GM10248 (cell line): ENCODE measurements at regions not wholly inside any gene's neighbourhood (a gene's known extent, or its start where the extent isn't known, plus 50 kb on each side); places are given as distances from the start of the nearest gene placed in this dataset.
A peak's percentile ranks its signal among the peaks of the same experiment; 100 is the strongest.

ENCODE experiments used
- CTCF ChIA-PET: fragments of 300-600 bp; sonication (Branson Sonifier 250); formaldehyde crosslinking; extraction: SDS; loops from one replicate; lab custom pipeline; 2021; ENCODE audit warnings: antibody characterized with exemption; lab: Yijun Ruan, JAX
- POLR2A ChIA-PET: fragments of 350-650 bp; sonication (Branson Sonifier 250); formaldehyde crosslinking; extraction: SDS; loops from one replicate; lab custom pipeline; 2020; ENCODE audit warnings: antibody characterized with exemption; lab: Yijun Ruan, JAX
- DNase-seq: peaks from one replicate; pipeline ENCODE4 v3.0.0; 2012; ENCODE audit errors: extremely low spot score
- CTCF ChIP-seq: IDR thresholded peaks from 2 replicates; pipeline ENCODE4 v1.5.1; 2012; ENCODE audit warnings: mild to moderate bottlenecking, low read depth; ENCODE audit errors: extremely low read depth, missing control alignments, control extremely low read depth

DNA sequence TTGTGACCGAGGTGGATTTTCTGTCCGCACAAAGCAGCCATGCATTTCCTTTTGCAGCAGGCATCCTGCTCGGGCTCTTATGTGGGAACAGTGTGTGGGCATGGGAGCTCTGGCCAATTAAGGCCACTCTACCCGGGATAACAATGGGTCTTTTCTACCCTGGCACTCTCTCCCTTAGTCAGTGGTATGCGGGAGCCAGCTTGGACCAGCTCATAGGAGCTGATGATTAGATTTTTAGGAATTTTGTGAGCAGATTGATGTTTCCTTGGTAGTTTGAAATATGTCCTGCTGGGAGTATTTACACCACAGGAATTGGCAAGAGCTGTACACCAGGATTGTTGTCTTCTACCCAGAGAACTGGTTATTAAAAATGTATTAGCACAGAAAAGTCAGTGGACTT is 89.3 kb downstream of the SPP2 start:
- POLR2A ChIA-PET: no interaction called here
- CTCF ChIA-PET: interaction anchor here (1.5 to 2.0 kb wide), 2 partner anchors 361 to 405 kb away, joined by 3 to 10 read pairs; no protein-coding TSS in a partner anchor
- no peak for TF ChIP-seq CTCF
- no peak for DNase-seq

DNA sequence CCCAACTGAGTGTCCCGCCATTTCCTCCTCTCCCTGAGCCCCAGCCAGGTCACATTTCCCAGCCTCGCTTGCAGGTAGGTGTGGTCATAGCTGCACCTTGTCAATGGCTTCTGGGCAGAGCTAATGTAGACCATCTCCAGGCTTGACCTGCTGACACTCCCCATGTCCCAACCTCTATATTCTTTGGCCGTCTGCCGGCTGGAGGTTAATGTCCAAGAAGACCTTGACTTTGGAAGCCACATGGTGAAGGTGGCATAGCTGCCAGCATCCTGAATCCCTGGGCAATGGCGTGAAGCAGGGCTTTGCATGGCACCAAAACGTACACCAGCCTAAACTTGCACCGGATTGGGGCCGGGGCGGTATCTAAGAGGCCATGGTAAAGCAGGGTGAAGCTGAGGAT is 88.3 kb downstream of the SPP2 start:
- ChIA-PET CTCF (interaction anchor here (0.9 to 2.0 kb wide), 3 partner anchors 10 to 406 kb away, joined by 3 to 10 read pairs (median 3); no protein-coding TSS in a partner anchor), POLR2A (no interaction called here)
- no peak for TF ChIP-seq CTCF
- DNase-seq: no peak

DNA sequence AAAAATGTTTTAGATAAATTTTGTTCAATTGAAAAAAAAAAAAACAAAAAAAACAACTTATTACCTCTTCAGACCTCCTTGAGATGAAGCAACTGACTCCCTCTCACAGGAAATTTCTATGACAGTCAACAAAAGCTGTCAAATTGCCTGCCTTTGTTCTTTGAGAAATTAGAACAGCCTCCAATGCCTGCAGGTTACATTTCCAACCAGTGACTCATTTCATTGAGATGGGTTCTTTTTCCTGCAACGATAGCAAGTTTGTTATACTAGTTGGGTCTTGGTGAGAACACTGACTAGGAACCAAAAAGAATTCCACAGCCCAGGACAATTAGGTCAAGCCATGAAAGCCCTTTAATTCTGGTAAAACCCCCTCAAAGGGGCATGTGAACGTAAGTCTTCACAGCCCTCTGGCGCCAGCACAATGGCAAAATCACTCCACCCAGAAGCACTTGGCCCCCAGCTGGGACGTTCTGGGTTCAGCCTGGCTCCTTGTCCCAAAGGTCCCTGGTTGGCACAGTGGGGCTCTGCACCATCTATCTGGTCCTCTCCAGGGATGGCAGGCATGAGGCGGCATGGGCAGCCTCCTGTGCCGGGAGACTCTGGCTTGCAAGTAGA is 87.0 kb downstream of the SPP2 start:
- CTCF ChIA-PET: interaction anchor here (1.4 to 3.5 kb wide), 2 partner anchors 363 to 408 kb away, joined by 3 to 30 read pairs; no protein-coding TSS in a partner anchor
- TF ChIP-seq CTCF: no peak
- no peak for DNase-seq
- POLR2A ChIA-PET: no interaction called here

DNA sequence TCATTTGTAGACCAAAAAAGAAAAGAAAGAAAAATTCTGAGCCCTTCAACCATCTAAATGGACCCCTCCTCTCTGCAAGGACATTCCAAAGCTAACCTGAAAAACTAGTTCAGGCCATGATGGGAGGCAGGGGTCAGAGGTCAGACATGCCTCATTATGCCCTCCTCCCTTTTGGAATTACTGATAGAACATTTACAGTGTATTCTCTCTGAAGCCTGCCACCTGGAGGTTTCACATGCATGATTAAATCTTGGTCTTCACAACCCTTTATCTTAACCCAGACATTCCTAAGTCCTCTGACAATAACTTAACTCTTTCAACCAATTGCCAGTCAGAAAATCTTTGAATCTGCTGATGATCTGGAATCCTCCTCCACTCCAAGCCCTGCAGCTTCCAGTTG is 86.0 kb downstream of the SPP2 start:
- DNase-seq: no peak
- POLR2A ChIA-PET: no interaction called here
- CTCF ChIA-PET: interaction anchor here (1.4 to 3.5 kb wide), 5 partner anchors 18 to 409 kb away, joined by 3 to 30 read pairs (median 8); no protein-coding TSS in a partner anchor
- TF ChIP-seq CTCF: no peak

GRCh38 chr2:234135750-234136221 is 85.3 kb downstream of the SPP2 start:
- peak; percentile 65 for TF ChIP-seq CTCF
- ChIA-PET POLR2A (no interaction called here), CTCF (interaction anchor here (0.7 to 3.5 kb wide), 15 partner anchors 12 to 412 kb away, joined by 3 to 30 read pairs (median 5); no protein-coding TSS in a partner anchor)
- DNase-seq: peak; percentile 68

GRCh38 chr2:234134496-234134895 is 84.0 kb downstream of the SPP2 start:
- ChIA-PET POLR2A (no interaction called here), CTCF (interaction anchor here (1.4 to 3.5 kb wide), 4 partner anchors 18 to 411 kb away, joined by 5 to 30 read pairs (median 7); no protein-coding TSS in a partner anchor)
- no peak for DNase-seq
- TF ChIP-seq CTCF: no peak
